SU-DHL-6 (cell line): ENCODE measurements at regions not wholly inside any gene's neighbourhood (a gene's known extent, or its start where the extent isn't known, plus 50 kb on each side); places are given as distances from the start of the nearest gene placed in this dataset.

Source experiments
- EZH2phosphoT487 ChIP-seq: fragments of 200-600 bp; sonication (generic), shearing (Covaris generic); conservative IDR thresholded peaks from 2 replicates; pipeline ENCODE4 v1.6.1; 2018; ENCODE audit warnings: mild to moderate bottlenecking, antibody characterized with exemption, low read length, moderate library complexity, mixed read lengths
- TF ChIP-seq, protein P1 (sequence below): fragments of 200-600 bp; sonication (generic); IDR thresholded peaks from one replicate; pipeline ENCODE4 v1.5.1; 2017; ENCODE audit warnings: antibody characterized with exemption, mild to moderate bottlenecking, low read length, moderate library complexity; ENCODE audit not compliant: insufficient read depth, poor library complexity, severe bottlenecking

DNA sequence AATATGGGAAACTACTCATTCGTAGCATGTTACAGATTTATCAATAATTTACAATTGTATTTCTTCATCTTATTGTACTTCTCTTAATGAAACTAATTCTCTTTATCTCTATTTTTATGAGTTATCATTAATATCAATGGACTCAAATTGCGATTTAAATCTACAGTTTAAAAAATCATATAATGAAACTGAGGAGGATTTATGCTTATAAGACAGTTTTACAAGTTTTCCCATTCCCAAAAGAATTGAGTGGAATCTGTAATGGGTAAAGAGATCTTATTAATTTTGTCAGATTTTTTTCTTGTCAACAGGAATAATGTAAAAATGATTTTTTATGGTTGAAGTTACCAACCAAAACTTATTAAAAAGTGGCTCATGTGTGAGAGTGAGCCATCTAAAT is 468.0 kb downstream of the METTL4 start:
- TF ChIP-seq, protein P1, sequence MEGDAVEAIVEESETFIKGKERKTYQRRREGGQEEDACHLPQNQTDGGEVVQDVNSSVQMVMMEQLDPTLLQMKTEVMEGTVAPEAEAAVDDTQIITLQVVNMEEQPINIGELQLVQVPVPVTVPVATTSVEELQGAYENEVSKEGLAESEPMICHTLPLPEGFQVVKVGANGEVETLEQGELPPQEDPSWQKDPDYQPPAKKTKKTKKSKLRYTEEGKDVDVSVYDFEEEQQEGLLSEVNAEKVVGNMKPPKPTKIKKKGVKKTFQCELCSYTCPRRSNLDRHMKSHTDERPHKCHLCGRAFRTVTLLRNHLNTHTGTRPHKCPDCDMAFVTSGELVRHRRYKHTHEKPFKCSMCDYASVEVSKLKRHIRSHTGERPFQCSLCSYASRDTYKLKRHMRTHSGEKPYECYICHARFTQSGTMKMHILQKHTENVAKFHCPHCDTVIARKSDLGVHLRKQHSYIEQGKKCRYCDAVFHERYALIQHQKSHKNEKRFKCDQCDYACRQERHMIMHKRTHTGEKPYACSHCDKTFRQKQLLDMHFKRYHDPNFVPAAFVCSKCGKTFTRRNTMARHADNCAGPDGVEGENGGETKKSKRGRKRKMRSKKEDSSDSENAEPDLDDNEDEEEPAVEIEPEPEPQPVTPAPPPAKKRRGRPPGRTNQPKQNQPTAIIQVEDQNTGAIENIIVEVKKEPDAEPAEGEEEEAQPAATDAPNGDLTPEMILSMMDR: no peak
- TF ChIP-seq EZH2phosphoT487: no peak
